Left ventricle myocardium superior (tissue), 1 donor: ENCODE measurements at regions not wholly inside any gene's neighbourhood (a gene's known extent, or its start where the extent isn't known, plus 50 kb on each side); places are given as distances from the start of the nearest gene placed in this dataset.

Experiments used
- ATAC-seq: fragments of 200-7000 bp; cut with Tn5 transposase; one replicate; pipeline ENCODE4 v1.9.1; 2020; ENCODE audit warnings: mild to moderate bottlenecking, moderate library complexity
- DNase-seq: peaks from one replicate; pipeline ENCODE4 v3.0.0-alpha.2; 2020
- intact Hi-C: fragments of 100-400 bp; cut with micrococcal nuclease; formaldehyde crosslinking; loops from one replicate; pipeline ENCODE4 v1.11.0; 2022
- donor health status: DM: no; HTN: yes; CAD: no; lungs with severe emphysema.

- no peak for DNase-seq
- ATAC-seq, result no peak
- intact Hi-C loops, result no loop called here
Measured at GRCh38 chr10:120641695-120642094, 184.7 kb downstream of the PLPP4 start.

- DNase-seq, result no peak
- ATAC-seq, result no peak
- intact Hi-C loops, result no loop called here
Measured at GRCh38 chr10:120643351-120643750, 186.3 kb downstream of the PLPP4 start.

GRCh38 chr10:120644556-120645410, 187.8 kb downstream of the PLPP4 start:
- no peak for DNase-seq
- intact Hi-C loops, result no loop called here
- ATAC-seq, result no peak

GRCh38 chr10:120646159-120646732, 189.2 kb downstream of the PLPP4 start:
- ATAC-seq (no peak), DNase-seq (no peak)
- intact Hi-C loops, result no loop called here

GRCh38 chr10:120646738-120647456, 189.9 kb downstream of the PLPP4 start:
- DNase-seq (no peak), ATAC-seq (no peak)
- intact Hi-C loops, result no loop called here

- ATAC-seq, result no peak
- no peak for DNase-seq
Measured at GRCh38 chr10:120650705-120651399, 193.8 kb downstream of the PLPP4 start.

GRCh38 chr10:120656107-120656506, 195.1 kb upstream of the WDR11 start:
- DNase-seq (no peak), ATAC-seq (no peak)
- intact Hi-C loops, result no loop called here

More at GRCh38 chr10:120650705-120651399, 193.8 kb downstream of the PLPP4 start:
- intact Hi-C loops, result no loop called here

- ATAC-seq (no peak), DNase-seq (no peak)
- intact Hi-C loops, result no loop called here
Measured at GRCh38 chr10:120657371-120657770, 193.8 kb upstream of the WDR11 start.

- DNase-seq (no peak), ATAC-seq (no peak)
- intact Hi-C loops, result no loop called here
Measured at GRCh38 chr10:120658943-120659885, 191.9 kb upstream of the WDR11 start.

GRCh38 chr10:120666308-120666707, 184.9 kb upstream of the WDR11 start:
- intact Hi-C loops, result no loop called here
- DNase-seq (no peak), ATAC-seq (no peak)

- intact Hi-C loops, result no loop called here
- ATAC-seq, result no peak
- DNase-seq, result no peak
Measured at GRCh38 chr10:120667276-120667675, 183.9 kb upstream of the WDR11 start.

GRCh38 chr10:120671491-120671890, 179.7 kb upstream of the WDR11 start:
- intact Hi-C loops, result no loop called here
- no peak for DNase-seq
- no peak for ATAC-seq

GRCh38 chr10:120683454-120683853, 167.7 kb upstream of the WDR11 start:
- ATAC-seq, result no peak

GRCh38 chr10:120684226-120684625, 166.9 kb upstream of the WDR11 start:
- intact Hi-C loops, result no loop called here
- no peak for ATAC-seq

More at GRCh38 chr10:120683454-120683853, 167.7 kb upstream of the WDR11 start:
- DNase-seq, result no peak
- intact Hi-C loops, result no loop called here

GRCh38 chr10:120685136-120685535, 166.0 kb upstream of the WDR11 start:
- ATAC-seq, result no peak
- intact Hi-C loops, result no loop called here
- no peak for DNase-seq

More at GRCh38 chr10:120684226-120684625, 166.9 kb upstream of the WDR11 start:
- no peak for DNase-seq

- no peak for DNase-seq
- intact Hi-C loops, result no loop called here
- ATAC-seq, result no peak
Measured at GRCh38 chr10:120688928-120689327, 162.2 kb upstream of the WDR11 start.

GRCh38 chr10:120689777-120690529, 161.2 kb upstream of the WDR11 start:
- DNase-seq, result no peak

GRCh38 chr10:120691625-120692024, 159.5 kb upstream of the WDR11 start:
- ATAC-seq (no peak), DNase-seq (no peak)
- intact Hi-C loops, result no loop called here

More at GRCh38 chr10:120689777-120690529, 161.2 kb upstream of the WDR11 start:
- intact Hi-C loops, result no loop called here
- ATAC-seq, result no peak
